GM10266 (cell line): ENCODE measurements at regions not wholly inside any gene's neighbourhood (a gene's known extent, or its start where the extent isn't known, plus 50 kb on each side); places are given as distances from the start of the nearest gene placed in this dataset.

Source experiments
- DNase-seq: peaks from one replicate; pipeline ENCODE4 v3.0.0; 2012; ENCODE audit errors: extremely low spot score
- CTCF ChIP-seq: IDR thresholded peaks from 2 replicates; pipeline ENCODE4 v1.5.1; 2012; ENCODE audit warnings: mild to moderate bottlenecking, low read depth; ENCODE audit not compliant: control insufficient read depth, insufficient read depth; ENCODE audit errors: missing control alignments

- no peak for DNase-seq
- TF ChIP-seq CTCF = no peak
Measured at GRCh38 chr7:46212425-46213153, 291.5 kb upstream of the IGFBP3 start.

- DNase-seq = no peak
- TF ChIP-seq CTCF = no peak
Measured at GRCh38 chr7:46210467-46210866, 289.4 kb upstream of the IGFBP3 start.

GRCh38 chr7:46209611-46210388, 288.7 kb upstream of the IGFBP3 start:
- no peak for TF ChIP-seq CTCF

GRCh38 chr7:46208635-46209525, 287.8 kb upstream of the IGFBP3 start:
- no peak for TF ChIP-seq CTCF
- no peak for DNase-seq

More at GRCh38 chr7:46209611-46210388, 288.7 kb upstream of the IGFBP3 start:
- no peak for DNase-seq

GRCh38 chr7:46207931-46208634, 287.0 kb upstream of the IGFBP3 start:
- no peak for TF ChIP-seq CTCF
- no peak for DNase-seq

- peak; percentile 47 for DNase-seq
Measured at GRCh38 chr7:46206476-46207060, 285.5 kb upstream of the IGFBP3 start.

More at GRCh38 chr7:46206476-46207060, 285.5 kb upstream of the IGFBP3 start:
- no peak for TF ChIP-seq CTCF
